Upper lobe of left lung (tissue), 4 donors: ENCODE measurements at regions not wholly inside any gene's neighbourhood (a gene's known extent, or its start where the extent isn't known, plus 50 kb on each side); places are given as distances from the start of the nearest gene placed in this dataset.

Experiments
- POLR2AphosphoS5 ChIP-seq, 2 donors: sonication (generic); formaldehyde crosslinking; IDR thresholded peaks; one replicate each; pipeline ENCODE4 v1.5.1; 2017; ENCODE audit warnings: antibody characterized with exemption in 2 of 2
- TF ChIP-seq, protein P1 (sequence below), 6 experiments: fragments of 450-650 bp in 4 of 6; fragments of 200-600 bp in 2 of 6; sonication (generic) in 2 of 6; IDR thresholded peaks; one replicate each; pipeline ENCODE4 v1.5.1; 2016 to 2019; ENCODE audit warnings: antibody characterized with exemption in 6 of 6

DNA sequence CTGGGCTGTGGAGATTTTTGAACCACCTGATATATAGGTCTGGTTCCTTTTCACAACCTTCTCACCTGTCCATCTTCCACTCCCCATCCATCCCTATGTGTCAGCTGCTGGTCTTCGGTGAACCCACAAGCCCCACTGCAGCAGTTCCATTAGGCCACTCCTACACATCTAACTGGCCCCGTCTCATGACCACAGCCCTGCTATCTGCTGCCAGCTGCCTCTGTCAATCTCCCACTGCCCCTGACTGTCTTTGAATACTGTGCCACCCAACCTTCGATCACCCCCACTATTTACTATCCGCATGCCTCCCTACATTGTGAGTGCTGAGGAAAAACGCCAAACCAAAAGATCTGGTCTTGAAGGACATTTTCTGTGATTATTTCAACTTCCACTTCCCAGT, 795.4 kb downstream of the IGSF11 start:
- TF ChIP-seq, protein P1, sequence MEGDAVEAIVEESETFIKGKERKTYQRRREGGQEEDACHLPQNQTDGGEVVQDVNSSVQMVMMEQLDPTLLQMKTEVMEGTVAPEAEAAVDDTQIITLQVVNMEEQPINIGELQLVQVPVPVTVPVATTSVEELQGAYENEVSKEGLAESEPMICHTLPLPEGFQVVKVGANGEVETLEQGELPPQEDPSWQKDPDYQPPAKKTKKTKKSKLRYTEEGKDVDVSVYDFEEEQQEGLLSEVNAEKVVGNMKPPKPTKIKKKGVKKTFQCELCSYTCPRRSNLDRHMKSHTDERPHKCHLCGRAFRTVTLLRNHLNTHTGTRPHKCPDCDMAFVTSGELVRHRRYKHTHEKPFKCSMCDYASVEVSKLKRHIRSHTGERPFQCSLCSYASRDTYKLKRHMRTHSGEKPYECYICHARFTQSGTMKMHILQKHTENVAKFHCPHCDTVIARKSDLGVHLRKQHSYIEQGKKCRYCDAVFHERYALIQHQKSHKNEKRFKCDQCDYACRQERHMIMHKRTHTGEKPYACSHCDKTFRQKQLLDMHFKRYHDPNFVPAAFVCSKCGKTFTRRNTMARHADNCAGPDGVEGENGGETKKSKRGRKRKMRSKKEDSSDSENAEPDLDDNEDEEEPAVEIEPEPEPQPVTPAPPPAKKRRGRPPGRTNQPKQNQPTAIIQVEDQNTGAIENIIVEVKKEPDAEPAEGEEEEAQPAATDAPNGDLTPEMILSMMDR (IDR thresholded peaks at IDR 0.05), result no peak
- no peak for TF ChIP-seq POLR2AphosphoS5 (IDR thresholded peaks at IDR 0.05)
